H9 (cell line): ENCODE measurements at regions not wholly inside any gene's neighbourhood (a gene's known extent, or its start where the extent isn't known, plus 50 kb on each side); places are given as distances from the start of the nearest gene placed in this dataset.

Experiments used
- DNase-seq: peaks from one replicate; pipeline ENCODE4 v3.0.0-alpha.2; 2017
- H2AFZ ChIP-seq: one replicate; pipeline ENCODE4 v1.6.1; 2013; ENCODE audit warnings: mild to moderate bottlenecking, low read length, control low read depth, moderate library complexity
- H2AK5ac ChIP-seq: 2 replicates; pipeline ENCODE4 v1.6.1; 2013; ENCODE audit warnings: low read length, control low read depth, mixed read lengths; ENCODE audit not compliant: insufficient read length
- H2BK120ac ChIP-seq: one replicate; pipeline ENCODE4 v1.6.1; 2013; ENCODE audit warnings: low read depth, mild to moderate bottlenecking, low read length, control low read depth, inconsistent platforms; ENCODE audit not compliant: poor library complexity, severe bottlenecking
- H2BK12ac ChIP-seq: 2 replicates; pipeline ENCODE4 v1.6.1; 2013; ENCODE audit warnings: low read length, control low read depth, mixed read lengths, low read depth; ENCODE audit not compliant: insufficient read length
- H2BK15ac ChIP-seq: 2 replicates; pipeline ENCODE4 v1.6.1; 2013; ENCODE audit warnings: low read depth, low read length, control low read depth
- H2BK20ac ChIP-seq: one replicate; pipeline ENCODE4 v1.6.1; 2013; ENCODE audit warnings: low read depth, mild to moderate bottlenecking, low read length, control low read depth, inconsistent platforms; ENCODE audit not compliant: poor library complexity, severe bottlenecking
- H2BK5ac ChIP-seq: 2 replicates; pipeline ENCODE4 v1.6.1; 2013; ENCODE audit warnings: low read length, control low read depth, mixed read lengths; ENCODE audit not compliant: insufficient read length
- H3K14ac ChIP-seq: 2 replicates; pipeline ENCODE4 v1.6.1; 2013; ENCODE audit warnings: low read length, control low read depth; ENCODE audit not compliant: insufficient read depth
- H3K18ac ChIP-seq: 2 replicates; pipeline ENCODE4 v1.6.1; 2013; ENCODE audit warnings: low read depth, mild to moderate bottlenecking, mixed read lengths, low read length, control low read depth; ENCODE audit not compliant: insufficient read length
- H3K23ac ChIP-seq: 2 replicates; pipeline ENCODE4 v1.6.1; 2013; ENCODE audit warnings: low read length, control low read depth, mixed read lengths, low read depth; ENCODE audit not compliant: insufficient read length
- H3K23me2 ChIP-seq: 2 replicates; pipeline ENCODE4 v1.6.1; 2013; ENCODE audit warnings: low read depth, mild to moderate bottlenecking, mixed read lengths, low read length, control low read depth; ENCODE audit not compliant: insufficient read length, poor library complexity, severe bottlenecking
- H3K27ac ChIP-seq: 2 replicates; pipeline ENCODE4 v1.5.1; 2013; ENCODE audit warnings: low read length, control low read depth, mixed read lengths, low read depth; ENCODE audit not compliant: insufficient read length
- H3K27me3 ChIP-seq: 2 replicates; pipeline ENCODE4 v1.6.1; 2013; ENCODE audit warnings: low read length, control low read depth, inconsistent platforms; ENCODE audit not compliant: insufficient read depth
- H3K4ac ChIP-seq: 2 replicates; pipeline ENCODE4 v1.6.1; 2013; ENCODE audit warnings: low read depth, mild to moderate bottlenecking, control low read depth, inconsistent platforms, low read length, moderate library complexity
- H3K4me1 ChIP-seq: 2 replicates; pipeline ENCODE4 v1.6.1; 2013; ENCODE audit warnings: low read length, control low read depth, inconsistent platforms; ENCODE audit not compliant: insufficient read depth
- H3K4me2 ChIP-seq: 2 replicates; pipeline ENCODE4 v1.6.1; 2013; ENCODE audit warnings: low read length, control low read depth, mixed read lengths; ENCODE audit not compliant: insufficient read length, insufficient read depth
- H3K56ac ChIP-seq: 2 replicates; pipeline ENCODE4 v1.6.1; 2013; ENCODE audit warnings: low read depth, mild to moderate bottlenecking, mixed read lengths, low read length, control low read depth; ENCODE audit not compliant: insufficient read length
- H3K79me1 ChIP-seq: 2 replicates; pipeline ENCODE4 v1.6.1; 2013; ENCODE audit warnings: low read depth, mild to moderate bottlenecking, moderate library complexity, low read length, control low read depth, inconsistent platforms; ENCODE audit not compliant: insufficient read depth, poor library complexity, severe bottlenecking
- H3K79me2 ChIP-seq: 2 replicates; pipeline ENCODE4 v1.6.1; 2013; ENCODE audit warnings: low read length, control low read depth, inconsistent platforms; ENCODE audit not compliant: insufficient read depth
- H3K9ac ChIP-seq: 2 replicates; pipeline ENCODE4 v1.6.1; 2013; ENCODE audit warnings: low read length, control low read depth, mixed read lengths; ENCODE audit not compliant: insufficient read length; ENCODE audit errors: extremely low read depth
- H3K9me3 ChIP-seq: one replicate; pipeline ENCODE4 v1.6.1; 2013; ENCODE audit warnings: low read depth, low read length, inconsistent platforms; ENCODE audit not compliant: control insufficient read depth
- H3T11ph ChIP-seq: one replicate; pipeline ENCODE4 v1.6.1; 2013; ENCODE audit warnings: mild to moderate bottlenecking, low read length, control low read depth, inconsistent platforms
- H4K20me1 ChIP-seq: one replicate; pipeline ENCODE4 v1.6.1; 2013; ENCODE audit not compliant: control insufficient read depth, insufficient read length, insufficient read depth
- H4K5ac ChIP-seq: 2 replicates; pipeline ENCODE4 v1.6.1; 2013; ENCODE audit warnings: low read depth, mild to moderate bottlenecking, mixed read lengths, low read length, control low read depth; ENCODE audit not compliant: insufficient read length
- H4K8ac ChIP-seq: replicated peaks from 2 replicates; pipeline ENCODE4 v1.6.1; 2013; ENCODE audit warnings: low read length, control low read depth, mixed read lengths, low read depth; ENCODE audit not compliant: insufficient read length
- H4K91ac ChIP-seq: 2 replicates; pipeline ENCODE4 v1.6.1; 2013; ENCODE audit warnings: low read depth, mild to moderate bottlenecking, moderate library complexity, mixed read lengths, low read length, control low read depth; ENCODE audit not compliant: insufficient read length
- H3K27ac Mint-ChIP-seq, 3 experiments: 2 replicates in 2 of 3; 3 replicates in 1 of 3; pipeline ENCODE4 v1.8.0; 2020 to 2021; ENCODE audit warnings: mixed read lengths in 3 of 3, mild to moderate bottlenecking in 1 of 3, moderate library complexity in 1 of 3
- H3K27me3 Mint-ChIP-seq: 2 replicates; pipeline ENCODE4 v1.8.0; 2021; ENCODE audit warnings: low read depth, mild to moderate bottlenecking, moderate library complexity, mixed read lengths
- H3K36me3 Mint-ChIP-seq, 3 experiments: 2 replicates in 2 of 3; 3 replicates in 1 of 3; pipeline ENCODE4 v1.8.0; 2020 to 2021; ENCODE audit warnings: low read depth in 3 of 3, mixed read lengths in 3 of 3; ENCODE audit not compliant: insufficient read depth in 1 of 3
- H3K4me1 Mint-ChIP-seq, 2 experiments: 2 replicates each; pipeline ENCODE4 v1.8.0; 2020; ENCODE audit warnings: mixed read lengths in 2 of 2
- H3K4me3 Mint-ChIP-seq, 2 experiments: 2 replicates in 1 of 2; 3 replicates in 1 of 2; pipeline ENCODE4 v1.8.0; 2020 to 2021; ENCODE audit warnings: mild to moderate bottlenecking in 2 of 2, mixed read lengths in 2 of 2, moderate library complexity in 1 of 2
- H3K9me3 Mint-ChIP-seq, 2 experiments: 2 replicates in 1 of 2; 3 replicates in 1 of 2; pipeline ENCODE4 v1.8.0; 2020; ENCODE audit warnings: mild to moderate bottlenecking in 2 of 2, mixed read lengths in 2 of 2, moderate library complexity in 1 of 2
- WGBS: extraction: QIAGEN DNeasy Blood & Tissue Kit; methylation state at CpG from one replicate; pipeline ENCODE4 v1.1.7; 2013; ENCODE audit warnings: missing lambda C conversion rate, low lambda C conversion rate, mixed read lengths; ENCODE audit not compliant: insufficient read length; ENCODE audit errors: extremely low coverage; 5-methylcytosine and 5-hydroxymethylcytosine counted together
- TF ChIP-seq, protein P1 (sequence below): fragments of 200-600 bp; sonication (generic); conservative IDR thresholded peaks from 3 replicates; pipeline ENCODE4 v1.8.0; 2021; ENCODE audit warnings: antibody characterized with exemption, mild to moderate bottlenecking

DNA sequence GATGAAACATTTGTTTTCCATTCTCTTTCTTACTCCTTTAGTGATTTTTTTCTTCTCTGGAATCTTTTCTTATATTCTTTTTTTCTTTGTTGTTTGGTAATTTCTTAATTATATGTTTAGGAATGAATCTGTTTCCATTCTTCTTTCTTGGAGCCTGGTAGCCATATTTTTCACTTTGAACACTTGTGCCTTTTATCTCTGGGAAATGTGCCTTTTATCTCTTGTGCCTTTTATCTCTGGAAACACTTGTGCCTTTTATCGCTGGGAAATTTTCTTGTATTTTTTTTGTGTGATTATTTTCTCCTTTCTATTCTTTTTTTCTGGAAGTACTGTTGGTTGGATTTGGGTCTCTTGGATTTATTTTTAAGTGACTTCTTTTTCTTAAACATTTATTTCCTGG is 118.2 kb downstream of the LEPR start:
- H4K20me1 ChIP-seq = no peaks in the 10 kb centered on the region
- 0 out of 7 replicates have a peak, but pooled peaks cover 0 to 5% (median 0%) of the 10 kb centered on the region in 3 experiments for H3K36me3 Mint-ChIP-seq
- no peak overlapping the region for H3K23ac ChIP-seq
- H4K5ac ChIP-seq = no peak overlapping the region
- H4K91ac ChIP-seq = no peak overlapping the region
- no peak overlapping the region for H3K9ac ChIP-seq
- no peak overlapping the region for H3K4ac ChIP-seq
- H2BK15ac ChIP-seq = no peak overlapping the region
- DNase-seq = no peak
- no peak overlapping the region for H2AK5ac ChIP-seq
- no peak overlapping the region for H3K56ac ChIP-seq
- no peaks in the 10 kb centered on the region for H3K27me3 Mint-ChIP-seq
- no peaks in the 10 kb centered on the region for H3K27me3 ChIP-seq
- peaks cover 2 to 8% of the 10 kb centered on the region in 2 experiments; a peak in 3 of 5 replicates for H3K9me3 Mint-ChIP-seq
- no peak overlapping the region; a peak in 1 of 7 replicates for H3K27ac Mint-ChIP-seq
- H3K4me3 Mint-ChIP-seq = no peak overlapping the region
- H3K79me2 ChIP-seq = no peaks in the 10 kb centered on the region
- no peak overlapping the region for H2BK120ac ChIP-seq
- H2BK12ac ChIP-seq = no peak overlapping the region
- H3K27ac ChIP-seq = no peak overlapping the region
- H2BK5ac ChIP-seq = no peak overlapping the region
- no peak overlapping the region for H4K8ac ChIP-seq
- H3K79me1 ChIP-seq = no peaks in the 10 kb centered on the region
- TF ChIP-seq, protein P1, sequence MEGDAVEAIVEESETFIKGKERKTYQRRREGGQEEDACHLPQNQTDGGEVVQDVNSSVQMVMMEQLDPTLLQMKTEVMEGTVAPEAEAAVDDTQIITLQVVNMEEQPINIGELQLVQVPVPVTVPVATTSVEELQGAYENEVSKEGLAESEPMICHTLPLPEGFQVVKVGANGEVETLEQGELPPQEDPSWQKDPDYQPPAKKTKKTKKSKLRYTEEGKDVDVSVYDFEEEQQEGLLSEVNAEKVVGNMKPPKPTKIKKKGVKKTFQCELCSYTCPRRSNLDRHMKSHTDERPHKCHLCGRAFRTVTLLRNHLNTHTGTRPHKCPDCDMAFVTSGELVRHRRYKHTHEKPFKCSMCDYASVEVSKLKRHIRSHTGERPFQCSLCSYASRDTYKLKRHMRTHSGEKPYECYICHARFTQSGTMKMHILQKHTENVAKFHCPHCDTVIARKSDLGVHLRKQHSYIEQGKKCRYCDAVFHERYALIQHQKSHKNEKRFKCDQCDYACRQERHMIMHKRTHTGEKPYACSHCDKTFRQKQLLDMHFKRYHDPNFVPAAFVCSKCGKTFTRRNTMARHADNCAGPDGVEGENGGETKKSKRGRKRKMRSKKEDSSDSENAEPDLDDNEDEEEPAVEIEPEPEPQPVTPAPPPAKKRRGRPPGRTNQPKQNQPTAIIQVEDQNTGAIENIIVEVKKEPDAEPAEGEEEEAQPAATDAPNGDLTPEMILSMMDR = no peak
- no peak overlapping the region for H3K14ac ChIP-seq
- no CpG with 5 or more reads among the region's 1 CpG for WGBS
- no peak overlapping the region for H2BK20ac ChIP-seq
- H3K4me2 ChIP-seq = no peak overlapping the region
- H3T11ph ChIP-seq = no peak overlapping the region
- no peak overlapping the region for H2AFZ ChIP-seq
- H3K4me1 Mint-ChIP-seq = 0 out of 4 replicates have a peak, but pooled peaks cover 0 to 3% of the 10 kb centered on the region in 2 experiments
- no peaks in the 10 kb centered on the region for H3K23me2 ChIP-seq
- H3K18ac ChIP-seq = no peak overlapping the region
- H3K4me1 ChIP-seq = no peaks in the 10 kb centered on the region
- H3K9me3 ChIP-seq = no peaks in the 10 kb centered on the region
